ENCODE measurements at regions not wholly inside any gene's neighbourhood (a gene's known extent, or its start where the extent isn't known, plus 50 kb on each side); places are given as distances from the start of the nearest gene placed in this dataset.
A peak's percentile ranks its signal among the peaks of the same experiment; 100 is the strongest.
"Not testable (repeated sequence)": the region's sequence is repeated elsewhere in the genome, so short reads cannot be mapped to it uniquely, and the experiment has no call there.

GRCh38 chr2:37742286-37742685 lies 70.8 kb upstream of the CDC42EP3 start:
- no peak for TF ChIP-seq CTCF (IDR thresholded peaks at IDR 0.05)
- no peak for TF ChIP-seq POLR2A (IDR thresholded peaks at IDR 0.05)
- WGBS (ENCODE audit: insufficient coverage, low coverage, low lambda C conversion rate, missing lambda C conversion rate) = 75% methylated on average over 4 of the region's 4 CpGs
- Histone ChIP-seq H3K4me1 (no peaks in the 10 kb centered on the region), H3K27ac (no peak overlapping the region), H3K9me3 (no peaks in the 10 kb centered on the region), H3K27me3 (no peaks in the 10 kb centered on the region), H3K4me3 (no peak overlapping the region), H3K36me3 (no peaks in the 10 kb centered on the region)
- DNase-seq (no peak), ATAC-seq (no peak)
- intact Hi-C loops (cut with DNase I) = no loop called here

- DNase-seq (no peak), ATAC-seq (no peak)
- no peak overlapping the region for H3K27ac ChIP-seq
- no peaks in the 10 kb centered on the region for H3K27me3 ChIP-seq
- TF ChIP-seq POLR2A (IDR thresholded peaks at IDR 0.05) (no peak), CTCF (IDR thresholded peaks at IDR 0.05) (no peak)
- H3K9me3 ChIP-seq = no peaks in the 10 kb centered on the region
- intact Hi-C loops (cut with DNase I) = no loop called here
- H3K36me3 ChIP-seq = no peaks in the 10 kb centered on the region
- 84% methylated on average over 3 of the region's 3 CpGs for WGBS (ENCODE audit: insufficient coverage, low coverage, low lambda C conversion rate, missing lambda C conversion rate)
- H3K4me1 ChIP-seq = no peaks in the 10 kb centered on the region
- H3K4me3 ChIP-seq = no peak overlapping the region
These were observed 72.6 kb upstream of the CDC42EP3 start for GRCh38 chr2:37744010-37744409.

- DNase-seq; H3K9me3 ChIP-seq; H3K4me1 ChIP-seq; H3K36me3 ChIP-seq; intact Hi-C loops (cut with DNase I); H3K4me3 ChIP-seq; H3K27ac ChIP-seq; H3K27me3 ChIP-seq: not testable (repeated sequence)
- ATAC-seq = peak in 3 of 4 donors; percentile 42 to 53 (median 52)
These were observed 73.5 kb upstream of the CDC42EP3 start for GRCh38 chr2:37744961-37745360.

GRCh38 chr2:37746011-37746410 lies 74.6 kb upstream of the CDC42EP3 start:
- H3K4me3 ChIP-seq; H3K27me3 ChIP-seq; ATAC-seq; H3K9me3 ChIP-seq; H3K27ac ChIP-seq; DNase-seq; H3K4me1 ChIP-seq; H3K36me3 ChIP-seq; intact Hi-C loops (cut with DNase I): not testable (repeated sequence)
- 92% methylated on average over 1 of the region's 1 CpG for WGBS (ENCODE audit: insufficient coverage, low coverage, low lambda C conversion rate, missing lambda C conversion rate)

GRCh38 chr2:37746883-37747282 lies 75.4 kb upstream of the CDC42EP3 start:
- DNase-seq (no peak), ATAC-seq (peak; percentile 36 to 71 (median 64))
- no peaks in the 10 kb centered on the region for H3K4me1 ChIP-seq
- 12% methylated on average over 3 of the region's 3 CpGs for WGBS (ENCODE audit: insufficient coverage, low coverage, low lambda C conversion rate, missing lambda C conversion rate)
- H3K27me3 ChIP-seq = no peaks in the 10 kb centered on the region
- H3K36me3 ChIP-seq = no peaks in the 10 kb centered on the region
- no peak overlapping the region for H3K4me3 ChIP-seq
- intact Hi-C loops (cut with DNase I) = no loop called here
- no peak overlapping the region for H3K27ac ChIP-seq
- no peak for TF ChIP-seq CTCF (IDR thresholded peaks at IDR 0.05)
- TF ChIP-seq POLR2A (IDR thresholded peaks at IDR 0.05) = no peak
- no peaks in the 10 kb centered on the region for H3K9me3 ChIP-seq

GRCh38 chr2:37748541-37748940 lies 77.1 kb upstream of the CDC42EP3 start:
- Histone ChIP-seq H3K4me3 (no peak overlapping the region), H3K4me1 (no peaks in the 10 kb centered on the region), H3K27ac (no peak overlapping the region), H3K36me3 (no peaks in the 10 kb centered on the region), H3K9me3 (no peaks in the 10 kb centered on the region), H3K27me3 (no peaks in the 10 kb centered on the region)
- DNase-seq (no peak), ATAC-seq (no peak)
- TF ChIP-seq POLR2A (IDR thresholded peaks at IDR 0.05) = no peak
- no peak for TF ChIP-seq CTCF (IDR thresholded peaks at IDR 0.05)
- 95% methylated on average over 4 of the region's 4 CpGs for WGBS (ENCODE audit: insufficient coverage, low coverage, low lambda C conversion rate, missing lambda C conversion rate)
- intact Hi-C loops (cut with DNase I) = no loop called here

GRCh38 chr2:37750286-37750685 lies 78.8 kb upstream of the CDC42EP3 start:
- H3K27me3 ChIP-seq; intact Hi-C loops (cut with DNase I); H3K4me3 ChIP-seq; H3K9me3 ChIP-seq; DNase-seq; H3K36me3 ChIP-seq; H3K4me1 ChIP-seq; H3K27ac ChIP-seq; ATAC-seq: not testable (repeated sequence)
